OCI-LY1 (cell line): ENCODE measurements at regions not wholly inside any gene's neighbourhood (a gene's known extent, or its start where the extent isn't known, plus 50 kb on each side); places are given as distances from the start of the nearest gene placed in this dataset.

Experiments
- H2AFZ ChIP-seq: fragments of 200-600 bp; sonication (generic), shearing (Covaris generic); 2 replicates; pipeline ENCODE4 v1.6.0; 2014; ENCODE audit warnings: antibody characterized with exemption, mild to moderate bottlenecking, low read length
- H3F3A ChIP-seq: fragments of 200-600 bp; sonication (generic), shearing (Covaris generic); 2 replicates; pipeline ENCODE4 v1.6.0; 2014; ENCODE audit warnings: mild to moderate bottlenecking, antibody characterized with exemption, low read length, moderate library complexity; ENCODE audit not compliant: insufficient read depth
- H3K27ac ChIP-seq: fragments of 200-600 bp; sonication (generic); 2 replicates; pipeline ENCODE4 v1.5.1; 2014; ENCODE audit warnings: low read length, mixed run types, mild to moderate bottlenecking, low read depth; ENCODE audit not compliant: poor library complexity, severe bottlenecking
- H3K27me3 ChIP-seq: fragments of 200-600 bp; sonication (generic); 2 replicates; pipeline ENCODE4 v1.6.0; 2014; ENCODE audit warnings: antibody characterized with exemption, mild to moderate bottlenecking, low read length, moderate library complexity; ENCODE audit not compliant: insufficient read depth
- H3K36me3 ChIP-seq: fragments of 200-600 bp; sonication (generic); 2 replicates; pipeline ENCODE4 v1.6.1; 2014; ENCODE audit warnings: mild to moderate bottlenecking, antibody characterized with exemption, low read length, moderate library complexity, mixed read lengths; ENCODE audit not compliant: insufficient read depth
- H3K4me1 ChIP-seq: fragments of 200-600 bp; sonication (generic); 2 replicates; pipeline ENCODE4 v1.5.1; 2014; ENCODE audit warnings: mild to moderate bottlenecking, low read length, moderate library complexity; ENCODE audit not compliant: insufficient read depth, severe bottlenecking
- H3K4me2 ChIP-seq: fragments of 200-600 bp; sonication (generic), shearing (Covaris generic); 2 replicates; pipeline ENCODE4 v1.6.1; 2014; ENCODE audit warnings: low read length
- H3K4me3 ChIP-seq: fragments of 200-600 bp; sonication (generic); 2 replicates; pipeline ENCODE4 v1.5.1; 2014; ENCODE audit warnings: low read length, low read depth, mild to moderate bottlenecking, mixed read lengths; ENCODE audit not compliant: poor library complexity, severe bottlenecking
- H3K79me2 ChIP-seq: fragments of 200-600 bp; shearing (Covaris generic); 2 replicates; pipeline ENCODE4 v1.6.1; 2016; ENCODE audit warnings: mixed run types, low read length, mixed read lengths; ENCODE audit not compliant: insufficient read depth
- H3K9ac ChIP-seq: fragments of 200-600 bp; sonication (generic), shearing (Covaris generic); 2 replicates; pipeline ENCODE4 v1.6.1; 2014; ENCODE audit warnings: mild to moderate bottlenecking, low read length, mixed read lengths
- H3K9me2 ChIP-seq: fragments of 200-600 bp; sonication (generic), shearing (Covaris generic); 2 replicates; pipeline ENCODE4 v1.6.1; 2014; ENCODE audit warnings: low read depth, mild to moderate bottlenecking, low read length, mixed read lengths
- H3K9me3 ChIP-seq: fragments of 200-600 bp; shearing (Covaris generic); 2 replicates; pipeline ENCODE4 v1.6.1; 2014; ENCODE audit warnings: low read length, mixed read lengths
- H4K20me1 ChIP-seq: fragments of 200-600 bp; sonication (generic), shearing (Covaris generic); 2 replicates; pipeline ENCODE4 v1.6.0; 2016; ENCODE audit warnings: mild to moderate bottlenecking, low read length; ENCODE audit not compliant: insufficient read depth
- CTCF ChIP-seq: fragments of 200-600 bp; sonication (generic), shearing (Covaris generic); IDR thresholded peaks from 2 replicates; pipeline ENCODE4 v1.5.1; 2017; ENCODE audit warnings: mild to moderate bottlenecking, antibody characterized with exemption, low read length, moderate library complexity, mixed read lengths
- EZH2 ChIP-seq: fragments of 200-600 bp; sonication (generic), shearing (Covaris generic); IDR thresholded peaks from 2 replicates; pipeline ENCODE4 v1.8.0; 2017; ENCODE audit warnings: borderline replicate concordance, mixed run types, mild to moderate bottlenecking, antibody characterized with exemption, low read length, moderate library complexity, mixed read lengths

- Histone ChIP-seq H3K36me3 (no peaks in the 10 kb centered on the region), H4K20me1 (no peaks in the 10 kb centered on the region), H3K27ac (no peak overlapping the region), H3K79me2 (no peaks in the 10 kb centered on the region), H3K9me3 (no peaks in the 10 kb centered on the region), H2AFZ (no peak overlapping the region), H3F3A (no peaks in the 10 kb centered on the region), H3K4me3 (no peak overlapping the region), H3K4me1 (no peaks in the 10 kb centered on the region), H3K4me2 (no peak overlapping the region), H3K27me3 (no peaks in the 10 kb centered on the region), H3K9ac (no peak overlapping the region), H3K9me2 (no peaks in the 10 kb centered on the region)
- no peak for TF ChIP-seq CTCF
- TF ChIP-seq EZH2: no peak
These were observed 92.6 kb upstream of the ZNF618 start for GRCh38 chr9:113783475-113783874.

- TF ChIP-seq CTCF: no peak
- no peak for TF ChIP-seq EZH2
- H3K9me2 ChIP-seq: no peaks in the 10 kb centered on the region
- no peak overlapping the region for H3K27ac ChIP-seq
These were observed 90.8 kb upstream of the ZNF618 start for GRCh38 chr9:113785334-113785733.

GRCh38 chr9:113786071-113786470 lies 90.0 kb upstream of the ZNF618 start:
- H3K4me3 ChIP-seq: no peak overlapping the region
- no peaks in the 10 kb centered on the region for H3K4me1 ChIP-seq
- H3K9me2 ChIP-seq: no peaks in the 10 kb centered on the region
- H3F3A ChIP-seq: no peaks in the 10 kb centered on the region
- no peak overlapping the region for H3K4me2 ChIP-seq
- no peaks in the 10 kb centered on the region for H3K36me3 ChIP-seq
- H3K27me3 ChIP-seq: no peaks in the 10 kb centered on the region; the same call in 1 of the 2 replicates
- no peaks in the 10 kb centered on the region for H3K9me3 ChIP-seq
- no peak overlapping the region for H3K9ac ChIP-seq
- H3K79me2 ChIP-seq: no peaks in the 10 kb centered on the region
- H2AFZ ChIP-seq: no peak overlapping the region
- no peaks in the 10 kb centered on the region for H4K20me1 ChIP-seq
- no peak overlapping the region for H3K27ac ChIP-seq
- no peak for TF ChIP-seq CTCF
- TF ChIP-seq EZH2: no peak

More at GRCh38 chr9:113785334-113785733, 90.8 kb upstream of the ZNF618 start:
- H3K4me3 ChIP-seq: no peak overlapping the region
- no peak overlapping the region for H3K9ac ChIP-seq
- H2AFZ ChIP-seq: no peak overlapping the region
- no peaks in the 10 kb centered on the region for H3K9me3 ChIP-seq
- no peaks in the 10 kb centered on the region for H4K20me1 ChIP-seq
- H3K4me2 ChIP-seq: no peak overlapping the region
- no peaks in the 10 kb centered on the region for H3K4me1 ChIP-seq
- no peaks in the 10 kb centered on the region for H3K27me3 ChIP-seq
- H3K79me2 ChIP-seq: no peaks in the 10 kb centered on the region
- no peaks in the 10 kb centered on the region for H3K36me3 ChIP-seq
- no peaks in the 10 kb centered on the region for H3F3A ChIP-seq
